ENCODE measurements at regions not wholly inside any gene's neighbourhood (a gene's known extent, or its start where the extent isn't known, plus 50 kb on each side); places are given as distances from the start of the nearest gene placed in this dataset.

GRCh38 chr10:63012623-63013022 lies 120.5 kb upstream of the NRBF2 start:
- H3K27me3 ChIP-seq (ENCODE audit: control insufficient read depth, insufficient read depth, low read length) = peaks cover 38% of the 10 kb centered on the region
- no peak overlapping the region for H3K4me3 ChIP-seq (ENCODE audit: low read depth in 2 of 2, low read length in 2 of 2)
- ChIA-PET CTCF (no interaction called here), POLR2A (no interaction called here)
- no peaks in the 10 kb centered on the region for H3K9me3 ChIP-seq (ENCODE audit: control insufficient read depth, insufficient read depth, low read depth, low read length)
- no TSS peak for BruUV-seq (replicated peaks)
- no peaks in the 10 kb centered on the region for H3K36me3 ChIP-seq (ENCODE audit: control insufficient read depth, insufficient read depth, low read length)
- no peaks in the 10 kb centered on the region for H3K4me1 ChIP-seq (ENCODE audit: control insufficient read depth, insufficient read depth, low read length)
- no peak for ATAC-seq
- DNase-seq (ENCODE audit: low read depth, low spot score) = no peak
- TF ChIP-seq POLR2AphosphoS5 (IDR thresholded peaks at IDR 0.05; ENCODE audit: low read depth, low read length) (no peak), SIN3A (IDR thresholded peaks at IDR 0.05; ENCODE audit: borderline replicate concordance, insufficient read depth, low read depth, low read length) (no peak), TCF7L2 (IDR thresholded peaks at IDR 0.05; ENCODE audit: low read depth, low read length) (no peak)
- TF ChIP-seq, protein P1, sequence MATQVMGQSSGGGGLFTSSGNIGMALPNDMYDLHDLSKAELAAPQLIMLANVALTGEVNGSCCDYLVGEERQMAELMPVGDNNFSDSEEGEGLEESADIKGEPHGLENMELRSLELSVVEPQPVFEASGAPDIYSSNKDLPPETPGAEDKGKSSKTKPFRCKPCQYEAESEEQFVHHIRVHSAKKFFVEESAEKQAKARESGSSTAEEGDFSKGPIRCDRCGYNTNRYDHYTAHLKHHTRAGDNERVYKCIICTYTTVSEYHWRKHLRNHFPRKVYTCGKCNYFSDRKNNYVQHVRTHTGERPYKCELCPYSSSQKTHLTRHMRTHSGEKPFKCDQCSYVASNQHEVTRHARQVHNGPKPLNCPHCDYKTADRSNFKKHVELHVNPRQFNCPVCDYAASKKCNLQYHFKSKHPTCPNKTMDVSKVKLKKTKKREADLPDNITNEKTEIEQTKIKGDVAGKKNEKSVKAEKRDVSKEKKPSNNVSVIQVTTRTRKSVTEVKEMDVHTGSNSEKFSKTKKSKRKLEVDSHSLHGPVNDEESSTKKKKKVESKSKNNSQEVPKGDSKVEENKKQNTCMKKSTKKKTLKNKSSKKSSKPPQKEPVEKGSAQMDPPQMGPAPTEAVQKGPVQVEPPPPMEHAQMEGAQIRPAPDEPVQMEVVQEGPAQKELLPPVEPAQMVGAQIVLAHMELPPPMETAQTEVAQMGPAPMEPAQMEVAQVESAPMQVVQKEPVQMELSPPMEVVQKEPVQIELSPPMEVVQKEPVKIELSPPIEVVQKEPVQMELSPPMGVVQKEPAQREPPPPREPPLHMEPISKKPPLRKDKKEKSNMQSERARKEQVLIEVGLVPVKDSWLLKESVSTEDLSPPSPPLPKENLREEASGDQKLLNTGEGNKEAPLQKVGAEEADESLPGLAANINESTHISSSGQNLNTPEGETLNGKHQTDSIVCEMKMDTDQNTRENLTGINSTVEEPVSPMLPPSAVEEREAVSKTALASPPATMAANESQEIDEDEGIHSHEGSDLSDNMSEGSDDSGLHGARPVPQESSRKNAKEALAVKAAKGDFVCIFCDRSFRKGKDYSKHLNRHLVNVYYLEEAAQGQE (IDR thresholded peaks at IDR 0.05; ENCODE audit: insufficient read depth in 1 of 2, low read depth in 2 of 2, low read length in 1 of 2) = no peak
- TF ChIP-seq, protein P2, sequence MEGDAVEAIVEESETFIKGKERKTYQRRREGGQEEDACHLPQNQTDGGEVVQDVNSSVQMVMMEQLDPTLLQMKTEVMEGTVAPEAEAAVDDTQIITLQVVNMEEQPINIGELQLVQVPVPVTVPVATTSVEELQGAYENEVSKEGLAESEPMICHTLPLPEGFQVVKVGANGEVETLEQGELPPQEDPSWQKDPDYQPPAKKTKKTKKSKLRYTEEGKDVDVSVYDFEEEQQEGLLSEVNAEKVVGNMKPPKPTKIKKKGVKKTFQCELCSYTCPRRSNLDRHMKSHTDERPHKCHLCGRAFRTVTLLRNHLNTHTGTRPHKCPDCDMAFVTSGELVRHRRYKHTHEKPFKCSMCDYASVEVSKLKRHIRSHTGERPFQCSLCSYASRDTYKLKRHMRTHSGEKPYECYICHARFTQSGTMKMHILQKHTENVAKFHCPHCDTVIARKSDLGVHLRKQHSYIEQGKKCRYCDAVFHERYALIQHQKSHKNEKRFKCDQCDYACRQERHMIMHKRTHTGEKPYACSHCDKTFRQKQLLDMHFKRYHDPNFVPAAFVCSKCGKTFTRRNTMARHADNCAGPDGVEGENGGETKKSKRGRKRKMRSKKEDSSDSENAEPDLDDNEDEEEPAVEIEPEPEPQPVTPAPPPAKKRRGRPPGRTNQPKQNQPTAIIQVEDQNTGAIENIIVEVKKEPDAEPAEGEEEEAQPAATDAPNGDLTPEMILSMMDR (IDR thresholded peaks at IDR 0.05) = no peak
- in situ Hi-C loops (cut with HindIII; ENCODE audit: low pct_unique_long_range_greater_than_20kb, low sequenced_read_pairs) = no loop called here
- intact Hi-C loops (cut with micrococcal nuclease; ENCODE audit: unreplicated experiment) = no loop called here
- H3K27ac ChIP-seq (ENCODE audit: low read length) = no peak overlapping the region

GRCh38 chr10:63010203-63010602 lies 122.9 kb upstream of the NRBF2 start:
- Histone ChIP-seq H3K36me3 (ENCODE audit: control insufficient read depth, insufficient read depth, low read length) (no peaks in the 10 kb centered on the region), H3K27me3 (ENCODE audit: control insufficient read depth, insufficient read depth, low read length) (peaks cover 45% of the 10 kb centered on the region), H3K9me3 (ENCODE audit: control insufficient read depth, insufficient read depth, low read depth, low read length) (no peaks in the 10 kb centered on the region), H3K4me1 (ENCODE audit: control insufficient read depth, insufficient read depth, low read length) (no peaks in the 10 kb centered on the region), H3K4me3 (ENCODE audit: low read depth in 2 of 2, low read length in 2 of 2) (no peak overlapping the region), H3K27ac (ENCODE audit: low read length) (no peak overlapping the region)
- DNase-seq (ENCODE audit: low read depth, low spot score) = no peak
- no TSS peak for BruUV-seq (replicated peaks)
- in situ Hi-C loops (cut with HindIII; ENCODE audit: low pct_unique_long_range_greater_than_20kb, low sequenced_read_pairs) (no loop called here), intact Hi-C loops (cut with micrococcal nuclease; ENCODE audit: unreplicated experiment) (no loop called here)
- no peak for ATAC-seq
- TF ChIP-seq, protein P1 (IDR thresholded peaks at IDR 0.05; ENCODE audit: insufficient read depth in 1 of 2, low read depth in 2 of 2, low read length in 1 of 2) = no peak
- TF ChIP-seq SIN3A (IDR thresholded peaks at IDR 0.05; ENCODE audit: borderline replicate concordance, insufficient read depth, low read depth, low read length) = no peak
- ChIA-PET CTCF (interaction anchor here (0.6 kb wide), 1 partner anchor 98 kb away, joined by 4 read pairs; no protein-coding TSS in a partner anchor), POLR2A (no interaction called here)
